ENCODE measurements at regions not wholly inside any gene's neighbourhood (a gene's known extent, or its start where the extent isn't known, plus 50 kb on each side); places are given as distances from the start of the nearest gene placed in this dataset.

- TF ChIP-seq ZNF565 (CRISPR knock-in tag; conservative IDR thresholded peaks at IDR 0.05; ENCODE audit: low read depth) (no peak), ZFP3 (CRISPR knock-in tag; IDR thresholded peaks at IDR 0.05) (no peak)
These were observed 165.4 kb downstream of the ADSS2 start for GRCh38 chr1:244286341-244286740.

Data from SK-N-SH treated with all-trans-retinoic acid at 6 μM for 48 hours (cell line).